HFF-Myc (cell line): ENCODE measurements at regions not wholly inside any gene's neighbourhood (a gene's known extent, or its start where the extent isn't known, plus 50 kb on each side); places are given as distances from the start of the nearest gene placed in this dataset.

ENCODE experiments used
- DNase-seq: peaks from one replicate; pipeline ENCODE4 v3.0.0-alpha.2; 2011; ENCODE audit warnings: low read depth; ENCODE audit errors: extremely low read depth
- H3K4me3 ChIP-seq: replicated peaks from 2 replicates; pipeline ENCODE4 v1.5.1; 2011; ENCODE audit warnings: low read depth, mild to moderate bottlenecking, control low read depth, low read length
- TF ChIP-seq, protein P1 (sequence below): IDR thresholded peaks from 2 replicates; pipeline ENCODE4 v1.5.1; 2012; ENCODE audit warnings: mild to moderate bottlenecking, low read depth, low read length, control low read depth; ENCODE audit errors: missing control alignments

- TF ChIP-seq, protein P1, sequence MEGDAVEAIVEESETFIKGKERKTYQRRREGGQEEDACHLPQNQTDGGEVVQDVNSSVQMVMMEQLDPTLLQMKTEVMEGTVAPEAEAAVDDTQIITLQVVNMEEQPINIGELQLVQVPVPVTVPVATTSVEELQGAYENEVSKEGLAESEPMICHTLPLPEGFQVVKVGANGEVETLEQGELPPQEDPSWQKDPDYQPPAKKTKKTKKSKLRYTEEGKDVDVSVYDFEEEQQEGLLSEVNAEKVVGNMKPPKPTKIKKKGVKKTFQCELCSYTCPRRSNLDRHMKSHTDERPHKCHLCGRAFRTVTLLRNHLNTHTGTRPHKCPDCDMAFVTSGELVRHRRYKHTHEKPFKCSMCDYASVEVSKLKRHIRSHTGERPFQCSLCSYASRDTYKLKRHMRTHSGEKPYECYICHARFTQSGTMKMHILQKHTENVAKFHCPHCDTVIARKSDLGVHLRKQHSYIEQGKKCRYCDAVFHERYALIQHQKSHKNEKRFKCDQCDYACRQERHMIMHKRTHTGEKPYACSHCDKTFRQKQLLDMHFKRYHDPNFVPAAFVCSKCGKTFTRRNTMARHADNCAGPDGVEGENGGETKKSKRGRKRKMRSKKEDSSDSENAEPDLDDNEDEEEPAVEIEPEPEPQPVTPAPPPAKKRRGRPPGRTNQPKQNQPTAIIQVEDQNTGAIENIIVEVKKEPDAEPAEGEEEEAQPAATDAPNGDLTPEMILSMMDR, result no peak
- DNase-seq, result no peak
- H3K4me3 ChIP-seq, result no peak overlapping the region
Observed at GRCh38 chr17:63258785-63259184, 187.3 kb downstream of the CYB561 start.

GRCh38 chr17:63262751-63263476 lies 183.2 kb downstream of the CYB561 start:
- TF ChIP-seq, protein P1, result no peak
- no peak overlapping the region for H3K4me3 ChIP-seq
- no peak for DNase-seq

- TF ChIP-seq, protein P1, result no peak
Observed at GRCh38 chr17:63265526-63265925, 180.6 kb downstream of the CYB561 start.

DNA sequence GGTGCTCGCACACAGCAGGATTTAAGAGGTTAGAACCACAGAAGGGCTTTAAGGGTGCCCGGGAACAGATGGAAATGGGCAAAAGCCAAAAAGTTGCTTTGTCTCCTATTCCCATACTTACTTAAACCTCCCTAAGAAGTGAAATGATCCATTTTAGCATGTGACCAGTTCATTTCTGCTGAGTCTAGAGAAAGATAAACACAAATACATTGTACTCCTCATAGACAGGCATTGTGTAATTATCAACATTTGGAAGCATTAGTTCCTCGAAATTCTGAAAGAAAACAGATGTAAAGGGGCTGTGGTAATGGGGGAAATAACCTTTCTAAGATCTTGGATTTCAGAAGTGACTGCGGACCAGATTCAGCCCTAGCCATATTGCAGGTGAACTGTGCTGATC lies 178.3 kb downstream of the CYB561 start:
- TF ChIP-seq, protein P1, result no peak
- no peak overlapping the region for H3K4me3 ChIP-seq
- DNase-seq, result no peak

More at GRCh38 chr17:63265526-63265925, 180.6 kb downstream of the CYB561 start:
- DNase-seq, result no peak
- no peak overlapping the region for H3K4me3 ChIP-seq

GRCh38 chr17:63268827-63269226 lies 177.3 kb downstream of the CYB561 start:
- no peak overlapping the region for H3K4me3 ChIP-seq
- TF ChIP-seq, protein P1, result no peak
- no peak for DNase-seq

DNA sequence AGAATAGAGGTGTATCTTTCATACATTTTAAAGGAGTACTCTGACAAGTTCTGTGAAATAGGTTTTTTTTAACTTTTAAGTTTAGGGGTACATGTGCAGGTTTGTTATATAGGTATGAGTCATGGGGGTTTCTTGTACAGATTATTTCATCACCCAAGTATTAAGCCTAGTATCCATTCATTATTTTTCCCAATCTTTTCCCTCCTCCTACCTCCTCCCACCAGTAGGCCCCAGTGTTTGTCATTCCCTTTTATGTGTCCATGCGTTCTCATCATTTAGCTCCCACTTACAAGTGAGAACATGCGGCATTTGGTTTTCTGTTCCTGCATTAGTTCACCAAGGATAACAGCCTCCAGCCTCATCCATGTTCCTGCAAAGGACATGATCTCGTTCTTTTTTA lies 175.5 kb downstream of the CYB561 start:
- no peak for DNase-seq
- TF ChIP-seq, protein P1, result no peak
- no peak overlapping the region for H3K4me3 ChIP-seq

GRCh38 chr17:63274146-63274545 lies 172.0 kb downstream of the CYB561 start:
- H3K4me3 ChIP-seq, result no peak overlapping the region
- TF ChIP-seq, protein P1, result no peak
- no peak for DNase-seq
